Head of caudate nucleus (tissue), 42 donors: ENCODE measurements at regions not wholly inside any gene's neighbourhood (a gene's known extent, or its start where the extent isn't known, plus 50 kb on each side); places are given as distances from the start of the nearest gene placed in this dataset.
"Not testable (repeated sequence)": the region's sequence is repeated elsewhere in the genome, so short reads cannot be mapped to it uniquely, and the experiment has no call there.

Experiments
- DNase-seq, 42 donors: peaks; one replicate each; pipeline versions ENCODE4 v3.0.0 to v3.0.0-alpha.2; 2020 to 2021; ENCODE audit warnings: mixed read lengths in 7 of 42
- intact Hi-C: fragments of 100-400 bp; cut with DNase I; formaldehyde crosslinking; loops from one replicate; pipeline ENCODE4 v1.15.0; 2022

GRCh38 chr3:158026236-158026635 lies 80.0 kb downstream of the SHOX2 start:
- no peak for DNase-seq
- intact Hi-C loops, result no loop called here

- DNase-seq, intact Hi-C loops: not testable (repeated sequence)
These were observed 86.3 kb downstream of the SHOX2 start for GRCh38 chr3:158019897-158020296.

- intact Hi-C loops, result no loop called here
- DNase-seq, result no peak
These were observed 87.8 kb downstream of the SHOX2 start for GRCh38 chr3:158018462-158018861.

- intact Hi-C loops, result no loop called here
- no peak for DNase-seq
These were observed 93.3 kb downstream of the SHOX2 start for GRCh38 chr3:158012901-158013300.

- no peak for DNase-seq
- intact Hi-C loops, result no loop called here
These were observed 100.7 kb downstream of the SHOX2 start for GRCh38 chr3:158005391-158006100.

GRCh38 chr3:157999246-157999645 lies 107.0 kb downstream of the SHOX2 start:
- intact Hi-C loops, result no loop called here
- DNase-seq, result no peak

GRCh38 chr3:157982359-157982758 lies 123.9 kb downstream of the SHOX2 start:
- intact Hi-C loops, result no loop called here
- DNase-seq, result no peak

GRCh38 chr3:157981819-157982218 lies 124.4 kb downstream of the SHOX2 start:
- DNase-seq, result no peak
- intact Hi-C loops, result no loop called here

GRCh38 chr3:157979022-157979421 lies 127.2 kb downstream of the SHOX2 start:
- no peak for DNase-seq
- intact Hi-C loops, result no loop called here

- intact Hi-C loops, result no loop called here
- no peak for DNase-seq
These were observed 144.6 kb downstream of the SHOX2 start for GRCh38 chr3:157961665-157962064.

- DNase-seq, result no peak
These were observed 147.8 kb downstream of the SHOX2 start for GRCh38 chr3:157958457-157958856.

GRCh38 chr3:157956850-157957249 lies 149.4 kb downstream of the SHOX2 start:
- intact Hi-C loops, result no loop called here
- DNase-seq, result no peak

More at GRCh38 chr3:157958457-157958856, 147.8 kb downstream of the SHOX2 start:
- intact Hi-C loops, result no loop called here

GRCh38 chr3:157956176-157956575 lies 150.0 kb downstream of the SHOX2 start:
- intact Hi-C loops, result no loop called here

GRCh38 chr3:157953565-157953964 lies 152.7 kb downstream of the SHOX2 start:
- DNase-seq, result no peak
- intact Hi-C loops, result no loop called here

More at GRCh38 chr3:157956176-157956575, 150.0 kb downstream of the SHOX2 start:
- no peak for DNase-seq

- intact Hi-C loops, result no loop called here
- no peak for DNase-seq
These were observed 157.4 kb downstream of the SHOX2 start for GRCh38 chr3:157948605-157949383.

GRCh38 chr3:157939166-157939565 lies 167.1 kb downstream of the SHOX2 start:
- DNase-seq, result no peak
- intact Hi-C loops, result no loop called here

- no peak for DNase-seq
- intact Hi-C loops, result no loop called here
These were observed 168.0 kb downstream of the SHOX2 start for GRCh38 chr3:157938154-157938779.

GRCh38 chr3:157931517-157931916 lies 174.7 kb downstream of the SHOX2 start:
- intact Hi-C loops, result no loop called here

GRCh38 chr3:157930000-157930780 lies 176.0 kb downstream of the SHOX2 start:
- intact Hi-C loops, result no loop called here

More at GRCh38 chr3:157931517-157931916, 174.7 kb downstream of the SHOX2 start:
- no peak for DNase-seq

More at GRCh38 chr3:157930000-157930780, 176.0 kb downstream of the SHOX2 start:
- DNase-seq, result no peak
